ENCODE measurements at regions not wholly inside any gene's neighbourhood (a gene's known extent, or its start where the extent isn't known, plus 50 kb on each side); places are given as distances from the start of the nearest gene placed in this dataset.

DNA sequence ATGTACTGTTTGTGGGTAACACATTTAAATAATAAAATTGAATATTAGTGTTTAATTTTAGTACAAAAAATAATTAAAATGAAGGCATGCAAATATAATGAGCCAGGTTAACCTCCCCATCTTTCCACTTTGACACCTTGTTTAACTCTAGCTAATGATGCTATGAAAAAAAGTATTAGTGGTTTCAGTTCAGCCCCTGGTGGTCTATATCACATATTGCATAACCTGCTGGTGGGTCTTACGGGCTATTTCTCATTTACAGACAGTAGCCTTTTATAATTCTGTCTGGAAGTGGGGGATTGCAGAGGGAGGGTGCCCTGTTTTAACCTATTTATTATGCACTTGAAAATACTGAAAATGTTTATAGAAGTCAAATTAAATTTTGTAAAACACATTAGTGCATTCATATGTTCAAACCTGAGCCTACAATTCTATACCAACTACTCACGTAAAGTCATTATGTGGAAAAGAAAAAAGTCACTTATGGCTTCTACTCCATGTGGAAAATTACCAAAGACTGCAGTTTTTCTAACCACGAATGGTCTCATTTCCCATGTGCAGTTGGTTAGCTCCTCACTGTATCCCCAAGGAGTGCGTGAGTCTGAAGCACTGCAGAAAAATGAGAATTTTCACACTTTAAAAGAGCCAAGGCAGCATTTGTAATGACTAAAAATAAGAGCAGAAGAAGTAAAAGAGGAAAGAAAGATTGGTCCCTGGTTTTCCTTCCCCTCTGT, 381.0 kb downstream of the MTX2 start:
- Histone ChIP-seq H3K9me3 (no peaks in the 10 kb centered on the region), H3K36me3 (no peaks in the 10 kb centered on the region), H3K4me1 (no peaks in the 10 kb centered on the region), H3K27ac (no peak overlapping the region), H3K4me3 (no peak overlapping the region), H3K27me3 (peaks cover 0 to 11% (median 3%) of the 10 kb centered on the region in 3 donors)
- DNase-seq = no peak
- TF ChIP-seq, protein P1, sequence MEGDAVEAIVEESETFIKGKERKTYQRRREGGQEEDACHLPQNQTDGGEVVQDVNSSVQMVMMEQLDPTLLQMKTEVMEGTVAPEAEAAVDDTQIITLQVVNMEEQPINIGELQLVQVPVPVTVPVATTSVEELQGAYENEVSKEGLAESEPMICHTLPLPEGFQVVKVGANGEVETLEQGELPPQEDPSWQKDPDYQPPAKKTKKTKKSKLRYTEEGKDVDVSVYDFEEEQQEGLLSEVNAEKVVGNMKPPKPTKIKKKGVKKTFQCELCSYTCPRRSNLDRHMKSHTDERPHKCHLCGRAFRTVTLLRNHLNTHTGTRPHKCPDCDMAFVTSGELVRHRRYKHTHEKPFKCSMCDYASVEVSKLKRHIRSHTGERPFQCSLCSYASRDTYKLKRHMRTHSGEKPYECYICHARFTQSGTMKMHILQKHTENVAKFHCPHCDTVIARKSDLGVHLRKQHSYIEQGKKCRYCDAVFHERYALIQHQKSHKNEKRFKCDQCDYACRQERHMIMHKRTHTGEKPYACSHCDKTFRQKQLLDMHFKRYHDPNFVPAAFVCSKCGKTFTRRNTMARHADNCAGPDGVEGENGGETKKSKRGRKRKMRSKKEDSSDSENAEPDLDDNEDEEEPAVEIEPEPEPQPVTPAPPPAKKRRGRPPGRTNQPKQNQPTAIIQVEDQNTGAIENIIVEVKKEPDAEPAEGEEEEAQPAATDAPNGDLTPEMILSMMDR (IDR thresholded peaks at IDR 0.05 in 4 of 5, conservative IDR thresholded peaks at IDR 0.05 in 1 of 5) = no peak
- TF ChIP-seq POLR2A (IDR thresholded peaks at IDR 0.05) = no peak
- in situ Hi-C loops (cut with MboI; ENCODE audit: low sequenced_read_pairs in 4 of 4) = loop anchor here in 1 of 4 donors (10.0 kb wide), 1 partner anchor 165 kb away; no protein-coding TSS in a partner anchor
- no peak for ATAC-seq
- intact Hi-C loops (cut with DNase I; ENCODE audit: low total_unique reads) = loop anchor here (5.0 kb wide), 1 partner anchor 523 kb away; the partner anchor contains the start of gene HOXD8

DNA sequence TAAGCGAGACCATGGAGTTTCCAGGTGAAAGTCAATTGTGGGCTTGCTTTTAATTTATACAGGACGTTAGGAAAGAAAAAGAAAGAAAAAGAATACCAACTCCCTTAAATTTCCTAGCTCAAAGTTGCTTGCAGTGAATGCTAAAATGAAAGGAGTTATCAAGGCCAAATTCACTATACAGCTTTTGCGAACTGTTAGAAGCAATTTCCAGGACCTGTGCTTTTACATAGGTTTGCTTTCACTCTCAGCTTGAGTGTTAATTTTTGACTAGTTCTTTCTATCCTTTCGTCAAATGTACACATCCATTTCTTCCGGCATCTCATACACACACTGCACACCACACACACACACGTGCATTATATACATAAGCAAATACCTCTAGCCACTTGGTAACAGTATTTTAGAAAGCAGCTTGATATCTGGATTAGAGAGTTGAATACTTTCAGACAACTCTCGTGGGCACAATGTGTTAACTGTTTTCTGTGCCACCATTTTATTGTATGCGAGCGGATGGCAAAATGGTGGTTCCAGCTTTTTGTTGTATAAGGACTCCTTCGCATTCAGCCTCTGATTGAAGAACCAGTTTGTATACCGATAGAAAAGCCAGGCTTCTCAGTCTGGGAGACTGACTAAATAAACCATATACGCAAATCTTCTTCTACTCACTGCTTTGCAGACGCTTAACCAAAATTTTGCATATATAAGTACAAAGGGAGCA, 381.8 kb downstream of the MTX2 start:
- Histone ChIP-seq H3K4me3 (no peak overlapping the region), H3K4me1 (no peaks in the 10 kb centered on the region), H3K36me3 (no peaks in the 10 kb centered on the region), H3K27ac (no peak overlapping the region), H3K27me3 (peaks cover 0 to 6% (median 3%) of the 10 kb centered on the region in 3 donors), H3K9me3 (no peaks in the 10 kb centered on the region)
- no peak for TF ChIP-seq POLR2A (IDR thresholded peaks at IDR 0.05)
- TF ChIP-seq, protein P1 (IDR thresholded peaks at IDR 0.05 in 4 of 5, conservative IDR thresholded peaks at IDR 0.05 in 1 of 5) = no peak
- intact Hi-C loops (cut with DNase I; ENCODE audit: low total_unique reads) (loop anchor here (5.0 kb wide), 1 partner anchor 524 kb away; the partner anchor contains the start of gene HOXD8), in situ Hi-C loops (cut with MboI; ENCODE audit: low sequenced_read_pairs in 4 of 4) (loop anchor here in 1 of 4 donors (10.0 kb wide), 1 partner anchor 164 kb away; no protein-coding TSS in a partner anchor)
- ATAC-seq (no peak), DNase-seq (no peak)

DNA sequence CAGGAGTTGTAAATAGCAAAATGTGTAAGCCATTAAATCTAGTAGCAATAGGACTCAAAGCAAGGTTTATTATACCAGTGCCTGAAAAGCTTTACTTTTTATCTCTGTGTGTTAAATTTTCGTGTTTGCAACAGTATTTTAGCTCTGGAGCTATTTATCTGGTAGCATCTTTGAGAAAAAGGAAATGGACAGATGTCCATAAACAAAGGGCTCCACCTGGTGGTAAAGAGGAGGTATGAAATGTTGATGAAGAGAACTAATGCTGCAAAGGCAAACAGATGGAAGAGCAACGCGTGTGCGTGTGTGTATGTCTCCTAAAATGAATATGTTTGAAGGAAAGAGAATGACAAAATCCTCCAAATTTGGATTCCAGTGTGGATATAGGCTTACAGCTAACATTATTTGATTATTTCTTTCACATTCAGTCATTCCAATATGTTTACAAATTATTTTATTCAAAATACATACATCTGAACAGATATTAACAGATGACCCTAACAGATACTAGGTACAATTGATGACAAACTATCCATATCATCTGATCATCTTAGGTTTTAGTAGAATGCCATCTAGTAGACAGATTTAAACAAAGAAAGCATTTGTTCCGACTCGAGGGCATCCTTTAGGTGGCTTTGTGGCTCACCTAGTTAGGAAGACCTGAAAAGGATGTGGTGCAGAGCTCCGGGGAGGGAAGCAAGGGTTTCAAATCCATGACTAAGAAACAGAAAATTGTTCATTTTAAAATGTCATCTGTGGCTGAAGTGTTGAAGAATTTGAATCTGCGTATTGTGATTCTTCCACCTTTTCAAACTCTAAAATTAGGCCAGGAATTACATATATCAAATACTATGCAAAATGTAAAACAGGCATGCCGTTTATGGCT, 383.3 kb downstream of the MTX2 start:
- TF ChIP-seq, protein P1 (IDR thresholded peaks at IDR 0.05 in 4 of 5, conservative IDR thresholded peaks at IDR 0.05 in 1 of 5) = peak; percentile 30 to 83 (median 62)
- TF ChIP-seq POLR2A (IDR thresholded peaks at IDR 0.05) = no peak
- Histone ChIP-seq H3K4me1 (no peaks in the 10 kb centered on the region), H3K36me3 (no peaks in the 10 kb centered on the region), H3K4me3 (no peak overlapping the region), H3K9me3 (no peaks in the 10 kb centered on the region), H3K27me3 (peaks cover 0 to 5% (median 3%) of the 10 kb centered on the region in 3 donors), H3K27ac (no peak overlapping the region)
- in situ Hi-C loops (cut with MboI; ENCODE audit: low sequenced_read_pairs in 4 of 4) (loop anchor here in 1 of 4 donors (10.0 kb wide), 1 partner anchor 162 kb away; no protein-coding TSS in a partner anchor), intact Hi-C loops (cut with DNase I; ENCODE audit: low total_unique reads) (loop anchor here (5.0 kb wide), 1 partner anchor 525 kb away; the partner anchor contains the start of gene HOXD8)
- ATAC-seq (peak in 1 of 2 donors; percentile 62), DNase-seq (no peak)
